ENCODE measurements at regions not wholly inside any gene's neighbourhood (a gene's known extent, or its start where the extent isn't known, plus 50 kb on each side); places are given as distances from the start of the nearest gene placed in this dataset.
"Not testable (repeated sequence)": the region's sequence is repeated elsewhere in the genome, so short reads cannot be mapped to it uniquely, and the experiment has no call there.

- intact Hi-C loops (cut with micrococcal nuclease); H4K5ac ChIP-seq (ENCODE audit: low read depth, low read length); H2AFZ ChIP-seq (replicated peaks; ENCODE audit: low read length, poor library complexity); H3K9me3 ChIP-seq (ENCODE audit: control insufficient read depth, insufficient read depth, low read length); H3K9me1 ChIP-seq (ENCODE audit: insufficient read depth, low read length); CTCF ChIA-PET; POLR2A ChIA-PET (ENCODE audit: unreplicated experiment); H4K20me1 ChIP-seq (ENCODE audit: insufficient read depth, low read length); dilution Hi-C loops (cut with HindIII; ENCODE audit: low sequenced_read_pairs, unreplicated experiment); H3K27ac ChIP-seq (ENCODE audit: insufficient read depth, low read length); H3K9ac ChIP-seq (ENCODE audit: low read depth, low read length); H3K27me3 ChIP-seq (ENCODE audit: control insufficient read depth, insufficient read depth, low read length); H2AK5ac ChIP-seq (ENCODE audit: low read depth, low read length); H2BK5ac ChIP-seq (ENCODE audit: low read depth, low read length, poor library complexity, severe bottlenecking); H2BK20ac ChIP-seq (ENCODE audit: low read depth, low read length); H3K18ac ChIP-seq (ENCODE audit: low read depth, low read length); H3K4me1 ChIP-seq (ENCODE audit: control insufficient read depth, insufficient read depth, low read length); H4K91ac ChIP-seq (ENCODE audit: insufficient read depth, low read depth, low read length); H3K4ac ChIP-seq (ENCODE audit: low read depth, low read length); H2BK120ac ChIP-seq (ENCODE audit: low read depth, low read length); DNase-seq; H3K4me3 ChIP-seq (ENCODE audit: insufficient read depth, low read depth, low read length); H2BK15ac ChIP-seq (ENCODE audit: low read depth, low read length); H4K8ac ChIP-seq (ENCODE audit: low read depth in 2 of 2, low read length in 2 of 2); H3K23ac ChIP-seq (ENCODE audit: low read depth, low read length); H3K56ac ChIP-seq (ENCODE audit: extremely low read depth, insufficient read depth, low read length); H3K14ac ChIP-seq (replicated peaks; ENCODE audit: low read depth, low read length); H3K79me1 ChIP-seq (ENCODE audit: low read depth in 1 of 2, low read length in 2 of 2); BruUV-seq (replicated peaks); H3K36me3 ChIP-seq (ENCODE audit: control insufficient read depth, insufficient read depth, low read length); H3K4me2 ChIP-seq (ENCODE audit: low read depth, low read length); in situ Hi-C loops (cut with MboI; ENCODE audit: low sequenced_read_pairs); ATAC-seq (ENCODE audit: low read depth); H2AK9ac ChIP-seq (replicated peaks; ENCODE audit: low read depth, low read length, poor library complexity): not testable (repeated sequence)
- 79% methylated on average over 9 of the region's 18 CpGs; no CpG with 5 or more reads in 1 of the 2 experiments for WGBS, 2 experiments (ENCODE audit: extremely low coverage in 2 of 2, insufficient read length in 1 of 2)
These were observed 164.5 kb upstream of the JADE1 start for GRCh38 chr4:128644693-128645654.

GRCh38 chr4:128644107-128644506 lies 165.4 kb upstream of the JADE1 start:
- H3K9ac ChIP-seq (ENCODE audit: low read depth, low read length); H4K5ac ChIP-seq (ENCODE audit: low read depth, low read length); H2AK5ac ChIP-seq (ENCODE audit: low read depth, low read length); H3K27ac ChIP-seq (ENCODE audit: insufficient read depth, low read length); H2BK15ac ChIP-seq (ENCODE audit: low read depth, low read length); ATAC-seq (ENCODE audit: low read depth); H2BK20ac ChIP-seq (ENCODE audit: low read depth, low read length); H3K4me1 ChIP-seq (ENCODE audit: control insufficient read depth, insufficient read depth, low read length); H3K14ac ChIP-seq (replicated peaks; ENCODE audit: low read depth, low read length); dilution Hi-C loops (cut with HindIII; ENCODE audit: low sequenced_read_pairs, unreplicated experiment); H2AFZ ChIP-seq (replicated peaks; ENCODE audit: low read length, poor library complexity); H3K4me2 ChIP-seq (ENCODE audit: low read depth, low read length); H3K18ac ChIP-seq (ENCODE audit: low read depth, low read length); H2BK5ac ChIP-seq (ENCODE audit: low read depth, low read length, poor library complexity, severe bottlenecking); DNase-seq; H4K20me1 ChIP-seq (ENCODE audit: insufficient read depth, low read length); H2BK120ac ChIP-seq (ENCODE audit: low read depth, low read length); H2AK9ac ChIP-seq (replicated peaks; ENCODE audit: low read depth, low read length, poor library complexity); in situ Hi-C loops (cut with MboI; ENCODE audit: low sequenced_read_pairs); H3K4ac ChIP-seq (ENCODE audit: low read depth, low read length); H4K91ac ChIP-seq (ENCODE audit: insufficient read depth, low read depth, low read length); H3K9me1 ChIP-seq (ENCODE audit: insufficient read depth, low read length); POLR2A ChIA-PET (ENCODE audit: unreplicated experiment); BruUV-seq (replicated peaks); H3K79me1 ChIP-seq (ENCODE audit: low read depth in 1 of 2, low read length in 2 of 2); H4K8ac ChIP-seq (ENCODE audit: low read depth in 2 of 2, low read length in 2 of 2); H3K23ac ChIP-seq (ENCODE audit: low read depth, low read length); H3K9me3 ChIP-seq (ENCODE audit: control insufficient read depth, insufficient read depth, low read length); H3K4me3 ChIP-seq (ENCODE audit: insufficient read depth, low read depth, low read length); H3K27me3 ChIP-seq (ENCODE audit: control insufficient read depth, insufficient read depth, low read length); CTCF ChIA-PET; intact Hi-C loops (cut with micrococcal nuclease); H3K36me3 ChIP-seq (ENCODE audit: control insufficient read depth, insufficient read depth, low read length); H3K56ac ChIP-seq (ENCODE audit: extremely low read depth, insufficient read depth, low read length): not testable (repeated sequence)
- no CpG with 5 or more reads among the region's 3 CpGs for WGBS, 2 experiments (ENCODE audit: extremely low coverage in 2 of 2, insufficient read length in 1 of 2)

Measured in IMR-90 (cell line).